ENCODE measurements at regions not wholly inside any gene's neighbourhood (a gene's known extent, or its start where the extent isn't known, plus 50 kb on each side); places are given as distances from the start of the nearest gene placed in this dataset.
A peak's percentile ranks its signal among the peaks of the same experiment; 100 is the strongest.
"Not testable (repeated sequence)": the region's sequence is repeated elsewhere in the genome, so short reads cannot be mapped to it uniquely, and the experiment has no call there.

DNA sequence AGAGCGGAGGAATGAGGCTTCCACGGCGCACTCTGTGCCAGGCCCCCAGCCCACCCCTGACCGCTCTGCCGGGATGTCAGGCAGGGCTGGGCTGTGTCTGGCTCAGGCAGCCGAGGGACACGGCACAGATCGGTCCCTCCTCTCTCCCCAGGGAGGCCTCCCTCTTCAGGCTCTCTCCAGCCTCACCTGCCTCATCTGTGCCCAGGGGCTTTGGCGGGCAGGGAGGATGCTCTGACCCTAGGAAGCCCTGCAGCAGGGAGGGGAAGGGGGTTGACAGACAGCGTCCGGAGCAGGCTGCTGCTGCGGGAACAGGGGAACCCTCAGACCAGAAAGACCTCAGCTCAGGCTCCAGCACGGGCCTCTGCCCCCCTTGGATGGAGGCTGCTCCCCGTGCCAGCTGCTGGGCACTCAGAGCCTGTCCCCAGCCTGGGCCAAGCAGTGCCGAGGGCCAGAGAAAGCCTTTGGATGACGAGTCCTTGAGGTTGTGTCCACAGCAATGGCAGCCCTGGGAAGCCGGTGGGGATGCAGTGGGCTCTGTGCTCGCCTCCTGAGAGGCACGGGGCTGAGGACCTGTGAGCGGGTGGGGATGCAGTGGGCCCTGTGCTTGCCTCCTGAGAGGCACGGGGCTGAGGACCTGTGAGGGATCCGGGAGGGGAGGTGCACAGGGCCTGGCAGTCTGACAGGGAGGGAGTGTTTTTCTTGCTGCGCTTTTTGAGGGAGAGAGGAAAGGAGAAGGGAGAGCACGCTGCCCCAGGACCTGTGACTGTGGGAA is 66.9 kb downstream of the FOXL3 start:
- no peak for DNase-seq (ENCODE audit: low read depth)

DNA sequence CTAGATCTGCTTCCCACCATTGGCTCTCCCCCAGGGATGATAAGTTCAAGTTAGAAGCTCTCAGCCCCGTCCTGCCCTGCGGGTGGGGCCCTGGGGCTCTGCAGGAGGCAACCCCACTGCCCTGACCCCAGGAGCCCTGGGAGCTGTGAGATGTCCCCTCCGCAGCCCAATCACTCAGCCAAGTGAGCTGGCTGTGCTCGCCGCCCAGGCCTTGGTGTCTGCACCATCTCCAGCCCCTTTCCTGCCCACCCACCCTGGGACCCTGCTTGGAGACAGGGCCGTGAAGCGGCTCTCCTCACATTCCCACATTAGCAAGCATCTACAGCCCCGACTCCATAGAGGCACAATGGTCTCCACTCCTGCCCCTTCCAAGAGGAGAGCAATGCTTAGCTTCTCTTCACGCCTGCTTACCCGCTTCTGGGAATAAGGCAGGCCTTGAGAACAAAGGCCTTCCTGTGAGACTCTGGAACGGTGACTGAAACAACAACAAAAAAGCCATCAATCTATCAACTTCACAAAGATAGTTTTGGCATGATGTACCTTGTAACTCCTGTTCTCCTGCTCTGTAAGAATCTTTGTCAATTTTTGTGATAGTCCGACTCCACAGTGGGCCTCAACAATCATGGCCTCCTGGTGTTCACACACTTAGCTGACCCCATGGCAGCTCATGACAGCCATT is 67.7 kb downstream of the FOXL3 start:
- no peak for DNase-seq (ENCODE audit: low read depth)

DNA sequence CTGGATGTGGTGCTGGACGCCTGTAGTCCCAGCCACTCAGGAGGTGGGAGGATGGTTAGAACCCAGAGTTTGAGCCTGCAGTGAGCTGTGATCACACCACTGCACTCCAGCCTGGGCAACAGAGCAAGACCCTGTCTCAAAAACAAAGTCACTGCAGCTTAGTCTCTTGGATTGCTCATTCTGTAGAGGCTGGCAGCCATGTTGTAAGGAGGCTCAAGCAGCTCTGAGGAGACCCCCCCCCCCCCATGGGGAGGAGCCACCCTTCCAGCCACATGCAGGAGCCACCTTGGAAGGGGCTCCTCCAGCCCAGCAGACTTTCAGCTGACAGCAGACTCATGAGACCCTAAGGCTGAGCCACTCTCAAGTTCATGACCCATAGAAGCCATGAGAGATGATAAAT is 68.4 kb downstream of the FOXL3 start:
- no peak for DNase-seq (ENCODE audit: low read depth)

DNA sequence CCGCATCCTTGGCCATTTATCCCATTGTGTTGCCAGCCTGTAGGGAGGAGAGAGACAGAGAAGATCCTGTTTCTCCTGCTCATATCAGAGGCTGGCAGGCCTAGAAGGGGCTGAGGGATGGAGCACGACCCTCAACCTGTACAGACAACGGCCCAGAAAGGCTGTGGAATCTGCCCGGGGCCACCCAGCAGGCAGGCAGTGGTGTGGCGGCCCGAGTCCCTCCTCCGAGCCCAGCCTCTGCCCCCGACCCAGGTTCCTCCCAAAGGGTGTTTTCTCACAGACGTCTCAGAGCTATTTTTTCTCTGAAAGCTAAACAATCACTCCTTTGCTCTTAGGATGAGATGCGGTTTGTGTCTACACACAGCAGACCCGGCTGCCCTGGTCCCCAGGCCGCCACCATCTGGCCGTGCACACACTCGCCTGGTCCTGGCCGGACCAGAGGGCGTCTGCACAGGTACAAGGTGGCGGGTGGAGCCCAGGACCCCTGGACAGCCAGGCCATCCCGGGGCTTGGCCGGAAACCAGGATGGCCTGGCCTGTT is 69.3 kb downstream of the FOXL3 start:
- no peak for DNase-seq (ENCODE audit: low read depth)

DNA sequence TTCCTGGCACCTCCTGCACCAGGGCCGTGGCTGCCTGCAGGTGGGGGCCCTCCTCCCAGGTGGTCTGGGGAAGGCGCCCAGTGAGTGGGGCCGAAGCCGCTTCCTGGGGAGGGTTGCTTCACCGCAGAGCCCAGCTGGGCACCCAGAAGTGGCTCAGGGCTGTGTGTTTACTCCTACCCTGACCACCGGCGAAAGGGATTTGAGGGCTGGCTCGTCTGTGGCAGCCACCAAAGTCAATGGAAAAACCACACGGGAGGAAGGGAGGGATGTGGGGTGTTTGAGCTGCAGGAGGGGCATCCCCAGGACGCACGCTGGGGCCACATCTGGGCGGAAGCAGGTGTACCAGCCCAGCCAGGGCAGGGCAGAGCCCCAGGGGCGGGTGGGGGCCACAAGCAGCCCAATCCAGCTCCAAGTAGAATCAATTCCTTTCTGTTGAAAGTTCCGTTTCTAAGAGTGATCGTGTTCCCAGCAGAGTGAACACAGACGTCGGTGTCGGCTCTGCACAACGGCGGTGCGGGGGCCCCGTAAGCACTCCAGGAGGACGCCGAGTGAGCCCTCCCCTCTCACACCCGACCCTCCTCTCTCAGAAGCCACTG is 69.9 kb downstream of the FOXL3 start:
- DNase-seq (ENCODE audit: low read depth) = no peak

DNA sequence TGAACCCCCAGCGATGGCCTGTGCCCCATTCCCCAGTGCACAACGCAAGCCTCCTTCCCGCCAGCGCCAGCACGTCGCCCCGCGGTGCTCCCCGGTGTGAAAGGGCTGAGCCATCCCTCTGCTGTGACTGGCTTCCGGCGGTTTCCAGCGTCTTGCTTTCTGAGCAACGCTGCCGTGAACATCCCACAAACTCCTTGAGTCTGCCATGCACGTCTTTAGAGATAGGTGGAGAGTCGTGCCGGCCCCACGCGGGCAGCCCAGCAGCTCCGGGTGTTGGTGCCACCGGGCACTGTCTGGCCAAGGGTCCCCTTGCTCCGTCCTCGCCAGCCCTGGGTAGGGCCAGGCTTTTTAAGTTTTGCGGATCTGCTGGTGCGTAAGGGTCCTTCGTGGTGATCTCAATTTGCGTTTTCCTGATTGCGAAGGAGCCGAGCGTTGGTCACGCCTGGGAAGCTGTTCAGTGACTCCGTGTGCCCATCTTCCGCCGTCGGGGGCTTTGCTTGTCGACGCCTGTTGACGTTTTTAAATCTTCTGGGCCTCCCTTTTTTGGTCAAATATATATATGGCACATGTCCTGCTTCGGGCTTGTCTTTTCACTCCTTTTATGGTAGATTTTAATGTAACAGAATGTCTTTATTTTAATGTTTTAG is 70.6 kb downstream of the FOXL3 start:
- DNase-seq (ENCODE audit: low read depth) = no peak

DNA sequence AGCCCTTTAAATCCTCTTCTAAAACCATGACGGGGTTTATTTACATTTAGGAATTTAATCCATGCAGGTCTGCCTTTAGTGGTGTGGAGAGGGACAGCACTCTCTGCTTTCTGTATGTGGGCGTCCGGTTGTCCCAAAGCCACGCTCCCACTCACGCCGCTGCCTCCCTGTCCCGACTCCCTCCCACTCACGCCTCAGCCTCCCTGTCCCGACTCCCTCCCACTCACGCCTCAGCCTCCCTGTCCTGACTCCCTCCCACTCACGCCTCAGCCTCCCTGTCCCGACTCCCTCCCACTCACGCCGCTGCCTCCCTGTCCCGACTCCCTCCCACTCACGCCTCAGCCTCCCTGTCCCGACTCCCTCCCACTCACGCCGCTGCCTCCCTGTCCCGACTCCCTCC is 71.2 kb downstream of the FOXL3 start:
- DNase-seq (ENCODE audit: low read depth) = not testable (repeated sequence)

DNA sequence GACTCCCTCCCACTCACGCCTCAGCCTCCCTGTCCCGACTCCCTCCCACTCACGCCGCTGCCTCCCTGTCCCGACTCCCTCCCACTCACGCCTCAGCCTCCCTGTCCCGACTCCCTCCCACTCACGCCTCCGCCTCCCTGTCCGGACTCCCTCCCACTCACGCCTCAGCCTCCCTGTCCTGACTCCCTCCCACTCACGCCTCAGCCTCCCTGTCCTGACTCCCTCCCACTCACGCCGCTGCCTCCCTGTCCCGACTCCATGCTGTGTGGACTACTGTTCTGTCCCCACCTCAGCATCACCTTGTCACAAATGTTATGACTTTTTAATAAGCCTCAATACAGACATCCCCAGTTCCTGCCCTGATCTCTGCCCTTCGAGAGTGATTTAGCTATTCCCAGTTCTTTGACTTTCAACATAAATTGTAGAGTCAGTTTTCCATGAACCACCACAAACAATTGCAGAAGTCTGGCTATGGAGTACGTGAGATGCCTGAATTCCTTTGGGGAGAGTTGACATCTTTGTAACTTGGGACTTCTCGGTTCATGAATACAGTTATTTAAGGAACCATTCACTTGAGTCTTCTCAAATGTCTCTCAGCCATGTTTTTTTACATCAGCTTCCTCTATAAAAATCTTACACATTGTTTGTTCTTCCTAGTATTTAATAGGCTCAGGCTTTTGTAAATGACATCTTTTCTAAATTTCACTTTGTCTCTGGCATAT is 71.9 kb downstream of the FOXL3 start:
- no peak for DNase-seq (ENCODE audit: low read depth)

DNA sequence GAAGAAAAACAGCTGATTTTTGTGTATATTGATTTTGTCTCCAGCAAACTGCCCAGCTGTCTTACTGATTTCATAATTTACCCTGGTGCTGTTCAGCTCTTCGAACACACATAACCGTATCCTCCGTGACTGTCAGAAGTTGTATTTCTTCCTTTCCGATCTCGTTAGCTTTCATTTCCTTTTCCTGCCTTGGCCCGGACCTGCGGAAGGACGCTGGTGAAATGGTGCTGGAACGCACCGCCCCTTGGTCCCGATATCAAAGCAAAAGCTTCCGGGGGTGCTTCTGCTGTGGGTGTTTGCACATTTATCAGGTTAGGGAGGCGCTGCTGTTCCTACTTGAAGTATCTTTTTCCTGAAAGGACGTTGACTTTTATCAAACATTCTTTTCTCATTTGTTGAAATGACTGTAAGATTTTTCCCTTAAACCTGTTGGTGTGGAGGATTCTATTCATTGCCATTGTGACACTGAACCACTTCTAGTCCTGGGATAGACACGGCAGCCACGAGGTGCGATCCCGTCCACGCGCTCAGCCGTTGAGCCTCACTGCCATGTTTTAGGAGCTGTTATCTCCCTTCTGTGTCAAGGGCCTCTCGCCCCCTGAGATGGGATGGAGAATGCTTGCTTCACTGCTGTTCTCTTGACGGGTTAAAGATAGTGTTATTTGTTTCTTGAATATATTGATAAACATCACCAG is 72.6 kb downstream of the FOXL3 start:
- peak; percentile 18 for DNase-seq (ENCODE audit: low read depth)

DNA sequence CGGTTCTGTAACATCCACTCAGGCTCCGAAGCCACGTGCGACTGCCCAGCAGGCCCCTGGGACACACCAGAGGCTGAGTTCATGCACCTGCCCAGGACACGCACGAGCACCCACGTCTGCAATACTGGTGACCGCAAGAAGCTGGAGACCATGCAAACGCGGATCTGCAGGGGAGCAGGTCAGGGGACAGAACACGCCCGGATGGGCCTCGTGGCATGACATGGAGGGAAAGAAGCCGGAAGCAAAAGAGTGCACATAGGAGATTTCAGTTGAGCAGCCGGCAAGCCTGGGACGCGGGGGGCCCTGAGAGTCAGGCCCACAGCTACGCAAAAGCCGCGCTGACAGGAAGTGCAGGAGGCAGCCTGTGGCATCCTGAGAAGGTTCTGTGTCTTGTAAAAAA is 73.7 kb downstream of the FOXL3 start:
- DNase-seq (ENCODE audit: low read depth) = no peak

DNA sequence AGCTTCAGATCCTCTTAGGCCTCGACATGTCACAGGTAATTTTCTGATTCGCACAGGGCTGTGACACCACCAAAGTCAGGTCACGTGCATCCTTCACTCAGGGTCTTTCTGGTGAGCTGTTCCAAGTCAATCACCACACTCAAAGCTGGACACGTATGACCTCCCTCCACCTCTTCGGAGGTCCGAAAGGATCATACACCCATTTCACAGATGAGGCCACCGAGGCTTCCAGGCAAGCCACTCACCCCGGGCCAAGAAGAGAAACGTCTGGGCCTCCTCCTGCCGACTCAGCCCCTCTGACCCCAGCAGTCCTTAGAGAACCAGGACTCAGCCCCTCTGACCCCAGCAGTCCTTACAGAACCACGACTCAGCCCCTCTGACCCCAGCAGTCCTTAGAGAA is 74.6 kb downstream of the FOXL3 start:
- no peak for DNase-seq (ENCODE audit: low read depth)

DNA sequence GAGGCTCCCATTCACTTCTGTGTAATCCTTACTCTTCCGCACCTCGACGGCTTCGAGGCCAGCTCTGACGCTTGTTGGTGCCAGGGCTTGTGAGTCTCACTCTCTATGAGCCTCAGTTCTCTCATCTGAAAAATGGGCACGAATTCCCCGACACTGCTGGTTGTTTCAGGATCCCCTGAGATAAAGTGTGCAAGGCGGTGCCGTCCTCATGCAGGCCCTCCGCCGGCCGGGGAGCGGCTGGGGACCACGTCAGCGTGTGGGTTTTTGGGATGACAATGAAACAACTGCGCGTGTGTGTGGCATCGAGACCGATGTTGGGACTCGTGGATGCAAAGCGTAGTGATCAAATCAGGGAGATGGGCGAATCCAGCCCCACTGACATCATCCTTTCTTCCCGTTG is 75.6 kb downstream of the FOXL3 start:
- DNase-seq (ENCODE audit: low read depth) = no peak

DNA sequence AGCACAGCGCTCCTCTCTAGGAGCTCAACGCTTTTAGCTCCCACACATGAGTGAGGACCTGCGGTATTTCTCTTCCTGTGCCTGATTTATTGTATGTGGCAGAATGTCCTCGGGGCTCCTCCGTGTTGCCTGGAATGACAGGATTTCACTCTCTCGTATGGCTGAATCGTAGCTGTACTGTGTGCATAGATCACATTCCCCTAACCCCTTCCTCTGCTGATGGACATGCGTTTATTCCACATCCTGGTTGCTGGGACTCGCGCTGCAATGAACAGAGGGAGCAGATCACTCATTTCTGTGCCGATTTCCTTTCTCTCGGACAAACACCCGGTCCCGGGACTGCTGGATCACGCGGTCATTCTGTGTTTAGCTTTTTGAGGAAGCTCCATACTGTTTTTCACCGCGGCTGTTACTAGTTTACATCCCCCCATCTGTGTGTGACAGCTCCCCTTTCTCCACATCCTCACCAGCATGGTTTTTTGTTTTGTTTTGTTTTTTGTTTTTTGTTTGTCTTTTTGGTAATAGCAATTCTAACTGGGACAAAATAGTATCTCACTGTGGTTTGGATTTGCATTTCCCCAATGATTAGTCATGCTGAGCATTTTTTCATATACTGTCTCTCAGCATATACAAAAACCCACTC is 76.3 kb downstream of the FOXL3 start:
- DNase-seq (ENCODE audit: low read depth) = no peak

DNA sequence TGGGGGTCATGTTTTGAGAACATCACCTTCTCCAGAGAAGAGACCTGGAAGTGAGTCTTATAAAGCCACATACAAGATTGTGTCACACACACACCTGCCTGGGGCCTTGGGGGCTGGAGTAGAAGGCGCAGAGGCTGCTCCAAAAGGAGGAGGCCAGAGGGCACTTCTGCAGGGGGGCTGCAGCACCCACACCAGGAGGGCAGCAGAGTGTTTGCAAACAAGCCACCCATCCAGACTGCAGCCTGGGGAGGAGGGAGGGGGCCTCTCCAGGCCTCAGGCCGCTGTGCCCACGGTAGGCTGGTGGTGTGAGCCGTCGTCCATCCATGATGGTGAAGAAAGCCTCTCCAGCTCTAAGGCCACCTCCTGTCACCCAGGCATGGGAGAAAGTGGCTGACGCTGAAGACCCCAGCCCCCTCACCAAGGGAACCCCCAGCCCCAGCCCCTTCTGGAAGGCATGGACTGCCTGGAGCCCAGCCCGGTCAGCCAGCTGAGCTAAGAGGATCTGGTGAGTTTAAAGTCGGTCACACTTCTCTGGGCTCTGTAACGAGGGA is 77.5 kb downstream of the FOXL3 start:
- no peak for DNase-seq (ENCODE audit: low read depth)

DNA sequence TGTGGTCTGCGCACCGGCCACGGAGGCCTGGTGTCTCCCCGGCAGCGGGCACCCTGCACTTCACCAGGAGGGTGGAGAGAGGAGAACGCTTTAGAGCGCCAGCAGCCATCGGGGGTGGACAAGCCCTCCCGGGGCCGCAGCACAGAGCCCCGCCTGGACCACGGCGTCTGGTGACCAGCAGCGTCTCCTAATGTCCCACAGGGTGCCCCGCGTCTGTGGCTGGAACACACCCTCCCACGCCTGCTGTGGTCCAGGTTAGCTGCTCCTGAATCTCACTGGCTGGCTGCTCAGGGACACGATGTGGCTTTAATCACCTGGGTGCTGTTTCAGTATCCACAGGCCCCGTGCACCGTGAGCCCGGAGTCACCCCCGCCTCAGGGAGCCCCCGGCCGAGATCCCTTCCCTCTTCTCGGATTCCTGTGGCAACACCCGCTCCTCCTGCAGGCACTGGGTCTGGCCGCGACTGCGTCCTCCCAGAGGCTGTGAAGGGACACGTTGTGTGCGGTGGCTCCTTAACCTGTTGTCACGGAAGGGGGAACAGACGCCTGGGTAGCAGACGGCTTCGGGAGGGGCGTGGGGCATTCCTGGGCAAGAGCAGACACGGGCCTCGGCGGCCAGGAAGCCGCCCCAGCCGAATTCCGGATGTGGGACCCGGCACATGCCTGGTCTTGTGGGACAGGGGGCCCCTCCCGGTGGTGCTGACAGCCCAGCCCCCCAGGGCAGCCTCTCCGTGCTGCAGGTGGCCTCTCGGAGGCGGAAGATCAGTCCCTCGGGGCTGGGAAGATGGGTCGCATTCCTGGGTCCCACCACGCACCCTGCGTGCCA is 78.9 kb downstream of the FOXL3 start:
- DNase-seq (ENCODE audit: low read depth) = no peak

DNA sequence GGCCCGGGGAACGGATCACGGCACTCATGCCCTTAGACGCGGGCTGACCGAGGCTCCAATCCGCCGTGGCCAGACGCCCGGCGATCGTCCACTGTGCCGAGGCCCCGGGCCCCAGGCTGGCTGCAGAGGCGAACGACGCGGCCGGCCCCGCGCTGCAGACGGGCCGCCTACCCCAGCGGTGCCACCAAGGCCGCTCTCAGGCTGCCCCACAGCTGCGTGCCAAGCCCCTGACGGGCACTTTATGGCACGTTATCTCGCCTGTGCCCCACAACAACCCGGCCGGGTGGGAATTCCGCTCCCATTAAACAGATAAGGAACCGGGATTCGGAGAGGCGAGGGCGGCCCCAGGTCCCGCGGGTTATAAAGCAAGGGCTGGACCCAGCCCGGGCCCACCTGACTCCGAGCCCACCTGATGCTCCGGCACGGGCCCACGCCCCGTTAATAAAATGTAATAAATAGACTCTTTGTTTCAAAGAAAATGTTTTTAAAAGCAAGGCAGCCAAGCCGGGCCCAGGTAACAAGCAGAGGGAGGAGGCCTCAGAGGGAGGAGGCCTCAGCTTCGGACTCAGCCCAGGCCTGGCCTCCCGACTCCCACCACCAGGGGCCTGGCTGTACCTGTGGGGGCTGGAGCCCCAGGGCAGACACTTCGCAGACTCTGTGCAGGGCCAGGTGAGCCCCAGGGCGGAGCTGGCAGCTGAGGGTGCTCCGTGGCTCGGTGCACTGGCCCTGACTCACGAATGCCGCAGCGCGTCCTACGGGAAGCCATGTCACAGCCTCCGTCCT is 79.7 kb downstream of the FOXL3 start:
- no peak for DNase-seq (ENCODE audit: low read depth)

DNA sequence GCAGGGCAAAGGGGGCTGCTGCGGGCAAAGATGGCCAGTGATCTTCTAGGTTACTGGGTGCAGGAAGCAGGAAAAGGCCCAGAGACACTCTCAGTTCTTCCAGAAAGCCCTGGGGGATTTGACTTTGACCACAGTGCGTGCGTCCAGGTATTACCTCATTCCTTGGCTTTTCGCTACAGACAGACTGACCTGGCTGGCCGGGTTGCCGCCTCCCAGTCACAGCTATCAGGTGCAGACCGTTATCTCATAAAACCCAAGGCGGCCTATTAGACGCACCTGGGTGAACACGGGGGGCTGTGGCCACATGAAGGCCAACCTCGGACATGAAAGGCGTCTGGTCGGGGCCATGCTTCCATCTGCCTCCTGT is 80.3 kb downstream of the FOXL3 start:
- DNase-seq (ENCODE audit: low read depth) = no peak

DNA sequence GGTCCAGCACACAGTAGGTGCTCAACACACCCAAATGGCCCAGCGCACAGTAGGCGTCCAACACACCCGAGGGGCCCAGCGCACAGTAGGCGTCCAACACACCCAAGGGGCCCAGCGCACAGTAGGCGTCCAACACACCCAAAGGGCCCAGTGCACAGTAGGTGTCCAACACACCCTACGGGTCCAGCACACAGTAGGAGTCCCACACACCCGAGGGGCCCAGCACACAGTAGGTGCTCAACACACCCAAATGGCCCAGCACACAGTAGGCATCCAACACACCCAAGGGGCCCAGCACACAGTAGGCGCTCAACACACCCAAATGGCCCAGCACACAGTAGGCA is 80.8 kb downstream of the FOXL3 start:
- no peak for DNase-seq (ENCODE audit: low read depth)
